Naive B cell (primary cell): ENCODE measurements at regions not wholly inside any gene's neighbourhood (a gene's known extent, or its start where the extent isn't known, plus 50 kb on each side); places are given as distances from the start of the nearest gene placed in this dataset.
"Not testable (repeated sequence)": the region's sequence is repeated elsewhere in the genome, so short reads cannot be mapped to it uniquely, and the experiment has no call there.

Source experiments
- ATAC-seq, 2 donors: fragments of 150-1000 bp; cut with Tn5 transposase; 2 replicates each; pipeline ENCODE4 v1.10.0; 2021; ENCODE audit warnings: low read depth in 2 of 2, mild to moderate bottlenecking in 2 of 2, moderate library complexity in 2 of 2
- DNase-seq: peaks from one replicate; pipeline ENCODE4 v3.0.0; 2022
- H3K27ac Mint-ChIP-seq, 6 donors: one replicate each; pipeline ENCODE4 v1.8.0; 2020 to 2022; ENCODE audit warnings: mild to moderate bottlenecking in 6 of 6, mixed read lengths in 6 of 6, moderate library complexity in 5 of 6, inconsistent platforms in 2 of 6
- H3K27me3 Mint-ChIP-seq, 3 donors: one replicate each; pipeline ENCODE4 v1.8.0; 2021 to 2022; ENCODE audit warnings: mixed read lengths in 3 of 3, mild to moderate bottlenecking in 1 of 3
- H3K36me3 Mint-ChIP-seq, 2 donors: one replicate each; pipeline ENCODE4 v1.8.0; 2020 to 2022; ENCODE audit warnings: mixed read lengths in 2 of 2, inconsistent platforms in 1 of 2, mild to moderate bottlenecking in 1 of 2
- H3K4me1 Mint-ChIP-seq, 3 donors: one replicate each; pipeline ENCODE4 v1.8.0; 2020 to 2022; ENCODE audit warnings: mixed read lengths in 3 of 3, inconsistent platforms in 1 of 3, mild to moderate bottlenecking in 1 of 3, moderate library complexity in 1 of 3
- H3K4me3 Mint-ChIP-seq, 8 donors: one replicate each; pipeline ENCODE4 v1.8.0; 2020 to 2022; ENCODE audit warnings: mild to moderate bottlenecking in 8 of 8, mixed read lengths in 8 of 8, moderate library complexity in 8 of 8, inconsistent platforms in 2 of 8
- H3K9me3 Mint-ChIP-seq, 7 donors: one replicate each; pipeline ENCODE4 v1.8.0; 2020 to 2022; ENCODE audit warnings: mixed read lengths in 7 of 7, mild to moderate bottlenecking in 5 of 7, inconsistent platforms in 2 of 7, moderate library complexity in 1 of 7

DNA sequence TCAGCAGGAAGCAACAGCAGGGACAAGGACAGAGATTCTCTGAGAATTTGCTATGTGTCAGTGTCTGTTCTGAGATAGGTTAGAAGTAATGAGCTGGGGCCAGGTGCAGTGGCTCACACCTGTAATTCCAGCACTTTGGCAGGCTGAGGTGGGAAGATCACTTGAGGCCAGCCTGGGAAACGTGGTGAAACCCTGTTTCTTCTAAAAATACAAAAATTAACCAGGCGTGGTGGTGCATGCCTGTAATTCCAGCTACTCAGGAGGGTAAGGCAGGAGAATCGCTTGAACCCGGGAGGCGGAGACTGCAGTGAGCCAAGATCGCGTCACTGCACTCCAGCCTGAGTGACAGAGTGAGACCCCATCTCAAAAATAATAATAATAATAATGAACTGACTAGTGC is 66.5 kb upstream of the ACYP2 start:
- peaks cover 15 to 26% of the 10 kb centered on the region in 2 donors for H3K36me3 Mint-ChIP-seq

DNA sequence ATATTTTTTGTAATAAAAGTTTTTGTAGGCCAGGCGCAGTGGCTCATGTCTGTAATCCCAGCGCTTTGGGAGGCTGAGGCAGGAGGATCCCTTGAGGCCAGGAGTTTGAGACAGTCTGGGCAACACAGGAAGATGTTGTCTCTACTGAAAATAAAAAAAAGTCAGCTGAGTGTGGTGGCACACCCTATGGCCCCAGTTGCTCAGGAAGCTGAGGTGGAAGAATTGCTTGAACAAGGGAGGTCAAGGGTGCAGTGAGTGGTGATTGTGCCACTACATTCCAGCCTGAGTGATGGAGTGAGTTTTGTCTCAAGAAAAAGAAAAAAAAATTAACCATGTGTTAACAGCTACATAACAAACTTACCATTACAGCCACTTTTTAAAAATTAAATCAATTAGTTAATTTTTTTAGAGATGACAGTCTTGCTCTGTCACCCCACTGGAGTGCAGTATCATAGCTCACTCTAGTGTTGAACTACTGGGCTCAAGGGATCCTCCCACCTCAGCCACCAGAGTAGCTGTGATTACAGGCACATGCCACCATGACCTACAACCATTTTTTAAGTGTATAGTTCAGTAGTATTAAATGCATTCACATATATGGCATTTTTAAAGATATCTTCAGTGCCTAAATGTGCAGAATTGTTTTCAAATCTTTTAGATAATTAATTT is 67.2 kb upstream of the ACYP2 start:
- Mint-ChIP-seq H3K36me3 (peaks cover 9 to 20% of the 10 kb centered on the region in 2 donors), H3K4me1 (peaks cover 17 to 26% (median 20%) of the 10 kb centered on the region in 3 donors), H3K4me3 (no peak overlapping the region), H3K27ac (peak overlapping the region in 1 of 6 donors; percentile 73), H3K27me3 (no peaks in the 10 kb centered on the region), H3K9me3 (peaks cover 0 to 6% (median under 1%) of the 10 kb centered on the region in 7 donors)
- peak; percentile 46 to 53 for ATAC-seq
- DNase-seq: no peak

More for the DNA sequence above, 66.5 kb upstream of the ACYP2 start:
- H3K27me3 Mint-ChIP-seq, DNase-seq, H3K4me3 Mint-ChIP-seq, ATAC-seq: not testable (repeated sequence)
- Mint-ChIP-seq H3K9me3 (peaks cover 5 to 12% (median 7%) of the 10 kb centered on the region in 7 donors), H3K27ac (peak overlapping the region in 1 of 6 donors; percentile 73), H3K4me1 (peaks cover 23 to 32% (median 27%) of the 10 kb centered on the region in 3 donors)

GRCh38 chr2:54047658-54048057 is 67.8 kb upstream of the ACYP2 start:
- H3K36me3 Mint-ChIP-seq: peaks cover 12 to 17% of the 10 kb centered on the region in 2 donors
- H3K27ac Mint-ChIP-seq: peak overlapping the region in 1 of 6 donors; percentile 74

GRCh38 chr2:54047091-54047490 is 68.3 kb upstream of the ACYP2 start:
- Mint-ChIP-seq H3K27me3 (no peaks in the 10 kb centered on the region), H3K36me3 (peaks cover 17 to 18% of the 10 kb centered on the region in 2 donors), H3K27ac (no peak overlapping the region), H3K4me3 (no peak overlapping the region), H3K4me1 (peaks cover 16 to 19% (median 17%) of the 10 kb centered on the region in 3 donors), H3K9me3 (peaks cover 0 to 4% (median 0%) of the 10 kb centered on the region in 7 donors)
- ATAC-seq (no peak), DNase-seq (no peak)

More at GRCh38 chr2:54047658-54048057, 67.8 kb upstream of the ACYP2 start:
- DNase-seq: no peak
- Mint-ChIP-seq H3K27me3 (no peaks in the 10 kb centered on the region), H3K4me3 (no peak overlapping the region), H3K9me3 (peaks cover 0 to 5% (median 0%) of the 10 kb centered on the region in 7 donors), H3K4me1 (peaks cover 16 to 20% (median 19%) of the 10 kb centered on the region in 3 donors)
- no peak for ATAC-seq

DNA sequence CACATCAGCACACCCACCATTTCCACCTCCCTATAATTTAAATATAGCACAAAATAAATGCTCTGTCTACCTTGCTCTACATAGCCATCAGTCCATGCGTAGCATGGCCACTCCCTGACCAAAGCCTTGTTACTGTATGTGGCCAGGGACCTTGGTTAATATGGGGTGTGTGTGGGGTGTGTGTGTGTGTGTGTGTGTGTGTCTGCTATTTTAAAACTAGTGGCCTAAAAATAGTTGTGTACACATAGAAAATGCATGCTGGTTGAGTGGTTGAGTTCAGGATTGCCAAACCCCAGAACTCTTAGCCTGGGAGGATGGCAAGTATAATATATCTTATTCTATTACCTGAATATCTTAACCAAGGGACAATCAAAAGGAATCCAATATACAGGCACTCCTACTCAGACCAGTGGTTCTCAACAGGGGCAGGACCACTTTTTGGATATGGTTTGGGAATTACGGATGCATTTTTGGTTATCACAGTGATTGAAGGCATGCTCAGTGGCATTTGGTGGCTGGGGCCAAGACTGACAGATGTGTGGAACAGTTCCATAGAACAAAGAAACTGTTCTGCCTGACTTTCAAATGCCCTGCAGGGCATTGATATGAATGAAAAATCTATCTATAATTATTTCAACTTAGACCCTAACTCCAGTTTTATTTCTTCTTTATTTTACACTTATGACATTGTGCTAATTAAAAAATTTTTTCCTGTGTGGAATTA is 72.3 kb upstream of the PSME4 start:
- peaks cover under 1 to 6% (median 3%) of the 10 kb centered on the region in 3 donors for H3K4me1 Mint-ChIP-seq
- H3K27me3 Mint-ChIP-seq: no peaks in the 10 kb centered on the region
- no peak for ATAC-seq
- peaks cover 7 to 11% of the 10 kb centered on the region in 2 donors for H3K36me3 Mint-ChIP-seq
- H3K4me3 Mint-ChIP-seq: no peak overlapping the region
- DNase-seq: no peak
- H3K9me3 Mint-ChIP-seq: peaks cover 0 to 4% (median 0%) of the 10 kb centered on the region in 7 donors
- peak overlapping the region in 1 of 6 donors; percentile 10 for H3K27ac Mint-ChIP-seq

DNA sequence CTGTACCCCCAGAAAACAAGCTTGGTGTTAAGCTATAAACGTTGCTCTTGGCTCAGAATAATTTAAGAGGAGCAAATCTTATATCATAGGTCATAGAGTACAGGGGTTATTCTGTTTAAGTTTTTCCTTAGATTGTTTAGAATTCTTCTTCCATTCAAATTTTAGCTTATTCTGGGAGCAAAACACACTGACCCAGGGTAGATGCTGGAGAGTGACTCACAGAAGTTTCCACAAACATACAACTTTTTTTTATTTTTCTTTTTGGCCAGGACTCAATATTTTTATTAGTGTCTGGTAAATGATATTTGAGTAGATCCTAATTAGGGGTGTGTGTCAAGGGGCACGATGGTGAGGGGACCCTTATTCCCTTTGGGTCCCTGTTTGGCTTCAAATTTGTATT is 71.5 kb upstream of the PSME4 start:
- Mint-ChIP-seq H3K4me3 (peak overlapping the region in 1 of 8 donors; percentile 52), H3K27ac (peak overlapping the region in 2 of 6 donors; percentile 49 to 73), H3K9me3 (peaks cover 0 to 4% (median 0%) of the 10 kb centered on the region in 7 donors), H3K27me3 (no peaks in the 10 kb centered on the region), H3K36me3 (peaks cover 7 to 11% of the 10 kb centered on the region in 2 donors), H3K4me1 (peaks cover 0 to 5% (median 0%) of the 10 kb centered on the region in 3 donors)
- ATAC-seq: no peak
- DNase-seq: no peak

GRCh38 chr2:54041135-54041534 is 70.3 kb upstream of the PSME4 start:
- H3K27me3 Mint-ChIP-seq: no peaks in the 10 kb centered on the region
- H3K9me3 Mint-ChIP-seq: peaks cover 0 to 4% (median 0%) of the 10 kb centered on the region in 7 donors
- ATAC-seq (no peak), DNase-seq (no peak)
- H3K4me1 Mint-ChIP-seq: peaks cover 0 to 5% (median 0%) of the 10 kb centered on the region in 3 donors
- peaks cover 7 to 14% of the 10 kb centered on the region in 2 donors for H3K36me3 Mint-ChIP-seq
- no peak overlapping the region for H3K4me3 Mint-ChIP-seq
- H3K27ac Mint-ChIP-seq: no peak overlapping the region

DNA sequence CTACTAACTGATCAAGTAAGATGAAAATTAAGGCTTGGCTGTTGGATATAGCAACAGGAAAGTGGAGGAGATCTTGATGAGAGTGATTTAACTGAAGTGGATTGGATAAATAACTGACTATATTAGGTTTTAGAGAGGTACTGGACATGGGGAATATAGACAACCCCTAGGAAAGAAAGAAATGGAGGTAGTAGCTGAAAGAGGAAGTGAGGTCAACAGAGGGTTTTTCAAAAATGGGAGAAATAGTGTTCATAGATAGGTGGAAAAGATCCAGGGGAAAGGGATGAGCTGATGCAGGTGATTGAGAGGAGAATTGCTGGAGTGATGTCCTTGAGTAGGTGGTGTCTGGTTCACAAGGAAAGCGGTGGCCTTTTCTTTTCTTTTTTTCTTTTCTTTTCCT is 69.9 kb upstream of the PSME4 start:
- ATAC-seq: no peak
- no peak for DNase-seq
- Mint-ChIP-seq H3K4me3 (no peak overlapping the region), H3K27ac (no peak overlapping the region), H3K4me1 (peaks cover 0 to 5% (median 0%) of the 10 kb centered on the region in 3 donors), H3K36me3 (peaks cover 7 to 14% of the 10 kb centered on the region in 2 donors), H3K9me3 (peaks cover 0 to 4% (median 0%) of the 10 kb centered on the region in 7 donors), H3K27me3 (no peaks in the 10 kb centered on the region)

GRCh38 chr2:54040250-54040649 is 69.5 kb upstream of the PSME4 start:
- Mint-ChIP-seq H3K27ac (no peak overlapping the region), H3K36me3 (peaks cover 4 to 14% of the 10 kb centered on the region in 2 donors), H3K4me3 (no peak overlapping the region), H3K9me3 (peaks cover 0 to 2% (median 0%) of the 10 kb centered on the region in 7 donors), H3K4me1 (peaks cover 0 to 8% (median 0%) of the 10 kb centered on the region in 3 donors), H3K27me3 (no peaks in the 10 kb centered on the region)
- ATAC-seq (no peak), DNase-seq (no peak)

- Mint-ChIP-seq H3K27ac (peak overlapping the region in 1 of 6 donors; percentile 87), H3K27me3 (no peaks in the 10 kb centered on the region), H3K4me1 (peaks cover 0 to 8% (median 0%) of the 10 kb centered on the region in 3 donors), H3K36me3 (peaks cover 0 to 14% of the 10 kb centered on the region in 2 donors), H3K4me3 (no peak overlapping the region), H3K9me3 (no peaks in the 10 kb centered on the region)
- no peak for ATAC-seq
- DNase-seq: no peak
Observed at GRCh38 chr2:54038835-54039234, 68.0 kb upstream of the PSME4 start.

DNA sequence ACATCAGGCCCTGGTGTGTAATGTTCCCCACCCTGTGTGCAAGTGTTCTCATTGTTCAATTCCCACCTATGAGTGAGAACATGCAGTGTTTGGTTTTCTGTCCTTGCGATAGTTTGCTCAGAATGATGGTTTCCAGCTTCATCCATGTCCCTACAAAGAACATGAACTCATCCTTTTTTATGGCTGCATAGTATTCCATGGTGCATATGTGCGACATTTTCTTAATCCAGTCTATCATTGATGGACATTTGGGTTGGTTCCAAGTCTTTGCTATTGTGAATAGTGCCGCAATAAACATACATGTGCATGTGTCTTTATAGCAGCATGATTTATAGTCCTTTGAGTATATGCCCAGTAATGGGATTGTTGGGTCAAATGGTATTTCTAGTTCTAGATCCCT is 60.5 kb upstream of the PSME4 start:
- H3K9me3 Mint-ChIP-seq, H3K27ac Mint-ChIP-seq, H3K4me3 Mint-ChIP-seq, ATAC-seq, H3K27me3 Mint-ChIP-seq, DNase-seq: not testable (repeated sequence)
- Mint-ChIP-seq H3K36me3 (peaks cover 0 to 14% of the 10 kb centered on the region in 2 donors), H3K4me1 (peaks cover 0 to 17% (median 16%) of the 10 kb centered on the region in 3 donors)

GRCh38 chr2:54030806-54031205 is 60.0 kb upstream of the PSME4 start:
- Mint-ChIP-seq H3K4me1 (peaks cover 0 to 17% (median 16%) of the 10 kb centered on the region in 3 donors), H3K9me3 (no peaks in the 10 kb centered on the region), H3K4me3 (no peak overlapping the region), H3K27ac (peak overlapping the region in 1 of 6 donors; percentile 2), H3K27me3 (no peaks in the 10 kb centered on the region), H3K36me3 (peaks cover 0 to 13% of the 10 kb centered on the region in 2 donors)
- ATAC-seq (no peak), DNase-seq (no peak)

DNA sequence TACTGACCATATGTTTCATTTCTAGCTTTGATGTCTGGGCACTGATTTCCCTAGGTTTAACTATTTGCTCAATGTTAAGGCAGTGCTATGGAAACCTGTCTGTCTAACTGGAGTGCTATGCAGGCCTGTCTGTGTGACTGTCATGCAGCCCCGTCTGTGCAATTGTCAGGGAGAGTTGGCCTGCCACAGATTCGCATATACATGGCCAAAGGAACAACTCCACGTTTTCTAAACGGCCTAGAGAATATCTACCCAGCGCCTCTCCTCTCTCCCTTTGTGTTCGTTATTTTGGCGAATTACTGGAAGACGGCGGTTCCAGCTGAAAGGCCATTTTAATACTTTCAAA is 59.6 kb upstream of the PSME4 start:
- DNase-seq (no peak), ATAC-seq (no peak)
- H3K9me3 Mint-ChIP-seq: no peaks in the 10 kb centered on the region
- H3K27ac Mint-ChIP-seq: peak overlapping the region in 3 of 6 donors; percentile 25 to 61 (median 27)
- H3K36me3 Mint-ChIP-seq: peaks cover 0 to 13% of the 10 kb centered on the region in 2 donors
- no peak overlapping the region for H3K4me3 Mint-ChIP-seq
- H3K27me3 Mint-ChIP-seq: no peaks in the 10 kb centered on the region
- peaks cover 0 to 17% (median 13%) of the 10 kb centered on the region in 3 donors for H3K4me1 Mint-ChIP-seq
